A204.1 (cell line): ENCODE measurements at regions not wholly inside any gene's neighbourhood (a gene's known extent, or its start where the extent isn't known, plus 50 kb on each side); places are given as distances from the start of the nearest gene placed in this dataset.

ENCODE experiments used
- FAIRE-seq: peaks from 2 replicates; lab custom pipeline; 2012; peaks lifted over from hg19 to GRCh38; lab: Jason Lieb, UNC

DNA sequence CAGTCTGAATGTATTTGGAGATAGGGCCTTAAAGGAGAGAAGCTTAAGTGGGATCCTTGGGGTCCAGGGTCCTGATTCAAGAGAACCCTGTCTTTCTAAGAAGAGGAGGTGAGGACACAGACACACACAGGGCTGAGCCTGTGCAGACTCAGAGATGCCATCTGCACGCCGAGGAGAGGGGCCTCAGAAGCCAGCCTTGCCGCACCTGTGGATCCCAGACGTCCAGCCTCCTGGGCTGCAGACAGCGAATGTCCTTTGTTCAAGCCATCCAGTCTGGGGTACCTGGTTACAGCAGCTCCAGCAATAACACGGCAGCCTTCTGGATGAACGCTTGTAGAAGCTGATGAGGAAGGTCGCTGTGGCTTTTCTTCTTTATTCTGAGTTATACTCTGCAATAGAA, 1086.1 kb downstream of the BRD1 start:
- no peak for FAIRE-seq

DNA sequence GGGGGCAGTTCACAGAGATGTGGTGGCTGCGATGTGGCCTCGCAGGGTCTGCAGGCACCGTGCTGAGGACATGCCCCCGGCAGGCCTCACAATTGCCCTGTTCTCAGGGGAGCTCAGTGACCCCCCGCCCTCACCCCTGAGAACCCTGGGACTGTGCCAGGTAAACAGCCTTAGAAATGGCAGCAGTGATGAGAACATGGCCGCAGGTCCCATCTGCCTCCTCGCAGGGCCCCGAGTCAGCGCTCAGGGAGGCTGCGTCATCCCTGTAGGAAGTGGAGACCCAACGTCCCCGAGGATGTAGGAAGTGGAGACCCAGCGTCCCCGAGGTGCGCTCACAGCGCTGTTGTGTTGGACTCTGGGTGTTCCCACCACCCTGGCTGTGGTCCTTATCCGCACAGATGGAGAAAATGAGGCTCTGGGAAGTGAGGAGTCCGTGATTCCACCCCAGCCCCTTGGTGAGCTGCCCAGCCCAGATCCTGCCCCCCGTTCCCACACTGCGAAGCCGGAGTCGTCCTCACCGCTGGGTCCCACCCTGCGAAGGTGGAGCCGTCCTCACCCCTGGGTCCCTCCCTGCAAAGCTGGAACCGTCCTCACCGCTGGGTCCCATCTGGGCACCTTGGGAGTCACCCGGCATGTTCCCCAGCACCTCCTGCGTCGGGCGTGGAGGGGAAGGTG, 1086.8 kb downstream of the BRD1 start:
- FAIRE-seq = no peak

DNA sequence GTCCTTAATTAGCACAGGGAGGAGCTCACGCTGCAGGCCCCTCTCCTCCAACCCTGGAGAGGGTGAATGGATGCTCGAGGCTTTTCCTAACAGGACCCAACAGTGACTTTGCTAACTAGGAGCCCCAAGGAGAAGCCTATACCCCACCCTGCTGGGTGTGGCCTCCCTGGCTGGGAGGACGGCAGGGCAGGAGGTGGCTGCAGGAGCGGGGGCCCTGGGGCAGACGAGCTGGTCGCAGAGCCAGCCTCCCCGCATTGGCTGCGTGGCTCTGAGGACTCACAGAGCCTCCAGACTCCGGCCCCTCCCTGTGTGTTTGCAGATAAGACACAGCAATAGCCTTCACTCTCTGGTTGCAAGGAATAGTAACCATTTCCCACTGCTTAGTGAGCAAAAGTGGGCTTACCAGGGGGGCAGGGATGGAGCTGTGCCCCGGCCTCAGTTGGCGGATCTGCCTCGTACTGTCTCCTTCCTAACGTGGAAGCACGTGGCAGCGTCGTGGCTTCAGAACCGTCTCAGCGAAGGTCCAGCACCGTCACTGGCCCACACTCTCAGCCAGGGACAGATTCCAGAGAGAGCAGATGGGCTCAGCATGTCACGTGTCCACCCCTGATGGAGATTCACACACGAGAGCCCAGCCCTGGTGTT, 1087.5 kb downstream of the BRD1 start:
- no peak for FAIRE-seq

DNA sequence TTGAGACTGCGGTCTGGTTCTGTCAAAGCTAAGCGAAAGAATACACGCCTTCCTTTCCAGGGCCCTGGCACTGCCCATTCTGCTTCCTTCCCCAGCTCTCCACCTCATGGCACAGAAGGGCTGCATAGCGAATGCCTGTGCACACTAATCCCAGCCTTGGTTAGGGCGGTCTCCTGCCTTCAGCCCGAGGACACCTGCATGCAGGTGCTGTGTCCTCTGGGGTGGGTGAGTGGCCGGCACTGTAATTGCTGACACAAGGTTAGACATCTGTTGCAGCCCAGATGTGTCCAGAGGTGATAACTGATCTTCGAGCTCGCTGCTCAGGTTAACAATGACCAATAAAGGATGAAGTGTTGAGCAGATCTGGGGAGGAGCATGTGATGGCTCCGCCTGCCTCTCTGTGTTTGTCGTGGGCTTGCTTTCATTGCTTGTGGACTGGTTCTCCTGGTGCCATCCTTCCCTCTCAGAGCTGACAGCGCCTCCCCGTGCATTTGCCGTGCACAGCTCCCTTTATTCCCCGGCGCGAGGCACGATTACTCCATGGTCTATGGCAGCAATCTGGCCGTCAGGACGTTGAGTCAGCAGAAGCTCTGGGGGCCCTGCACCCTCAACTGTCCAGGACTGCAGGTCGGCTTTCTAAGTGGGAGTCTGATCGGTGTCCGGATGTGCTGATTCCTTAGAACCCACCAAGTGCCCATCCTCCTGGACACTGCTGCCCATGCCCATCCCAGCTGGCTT, 1088.2 kb downstream of the BRD1 start:
- no peak for FAIRE-seq

DNA sequence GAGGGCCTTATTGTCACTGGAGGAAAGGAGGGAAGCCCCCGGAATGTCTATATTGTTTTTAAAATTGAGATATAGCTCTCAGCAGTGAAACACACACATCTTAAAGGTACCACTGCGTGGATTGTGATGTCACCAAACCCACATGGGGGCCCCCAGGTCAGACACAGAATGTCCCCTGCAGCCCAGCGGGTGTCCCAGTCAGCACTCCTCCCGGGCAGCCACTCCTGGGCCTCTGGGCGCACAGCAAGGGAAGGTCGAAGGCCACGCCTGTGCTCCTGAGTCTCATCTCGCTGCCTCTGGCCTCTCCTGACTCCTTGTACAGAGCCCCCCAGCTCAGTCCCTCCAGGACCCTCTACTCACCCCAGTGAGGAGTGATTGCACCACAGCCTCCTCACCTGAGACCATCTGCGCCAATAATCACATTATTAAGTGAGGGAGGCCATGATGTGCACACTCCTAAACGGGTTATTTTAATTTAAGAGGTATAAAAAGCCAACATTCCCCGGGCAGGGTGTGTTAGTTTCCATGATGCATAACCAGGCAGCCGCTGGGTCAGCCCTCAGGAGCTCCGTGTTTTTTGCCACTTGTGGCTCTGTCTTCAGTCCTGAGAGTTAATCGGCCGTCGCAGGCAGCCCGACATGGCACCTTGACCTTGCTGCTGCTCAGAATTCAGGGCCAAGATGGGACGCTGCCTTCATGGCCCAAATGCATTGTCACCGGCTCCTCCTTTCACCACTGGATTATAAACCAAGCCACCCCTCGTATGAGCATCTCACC, 1089.3 kb downstream of the BRD1 start:
- no peak for FAIRE-seq

DNA sequence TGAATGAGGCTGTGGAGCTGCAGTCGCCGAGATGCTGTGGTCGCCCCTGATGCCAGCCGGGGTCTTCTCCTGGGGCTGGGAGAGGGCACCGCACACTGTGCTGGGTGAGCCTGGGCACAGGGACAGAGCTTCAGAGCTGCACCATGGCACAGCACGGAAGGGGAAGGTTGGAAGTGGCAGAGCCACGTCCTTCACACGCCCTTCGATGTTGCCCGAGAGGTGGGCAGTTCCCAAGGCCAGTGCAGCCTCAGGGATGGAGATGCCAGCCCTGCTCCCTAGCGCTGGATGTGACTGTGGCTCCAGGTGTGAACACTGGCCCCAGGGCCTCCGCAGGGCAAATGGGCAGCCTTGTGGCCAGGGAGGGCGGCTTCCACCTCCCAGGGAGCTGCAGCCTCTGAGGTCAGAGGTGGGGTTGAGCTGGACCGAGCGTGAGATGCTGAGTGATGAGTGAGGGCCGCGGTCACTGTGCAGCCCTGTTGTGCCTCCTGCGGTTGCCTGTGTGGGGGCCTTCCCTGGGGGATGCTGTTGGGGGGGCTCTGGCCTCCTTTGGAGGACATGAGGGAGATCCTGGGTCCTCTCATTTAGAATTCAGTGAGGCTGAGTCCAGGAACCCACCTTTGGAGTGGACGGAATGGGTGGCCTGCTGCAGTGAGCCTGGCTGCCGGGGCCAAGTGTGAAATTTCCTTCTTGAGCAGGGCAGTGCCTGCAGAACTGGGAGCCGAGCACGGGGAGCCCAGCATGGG, 1090.0 kb downstream of the BRD1 start:
- no peak for FAIRE-seq

DNA sequence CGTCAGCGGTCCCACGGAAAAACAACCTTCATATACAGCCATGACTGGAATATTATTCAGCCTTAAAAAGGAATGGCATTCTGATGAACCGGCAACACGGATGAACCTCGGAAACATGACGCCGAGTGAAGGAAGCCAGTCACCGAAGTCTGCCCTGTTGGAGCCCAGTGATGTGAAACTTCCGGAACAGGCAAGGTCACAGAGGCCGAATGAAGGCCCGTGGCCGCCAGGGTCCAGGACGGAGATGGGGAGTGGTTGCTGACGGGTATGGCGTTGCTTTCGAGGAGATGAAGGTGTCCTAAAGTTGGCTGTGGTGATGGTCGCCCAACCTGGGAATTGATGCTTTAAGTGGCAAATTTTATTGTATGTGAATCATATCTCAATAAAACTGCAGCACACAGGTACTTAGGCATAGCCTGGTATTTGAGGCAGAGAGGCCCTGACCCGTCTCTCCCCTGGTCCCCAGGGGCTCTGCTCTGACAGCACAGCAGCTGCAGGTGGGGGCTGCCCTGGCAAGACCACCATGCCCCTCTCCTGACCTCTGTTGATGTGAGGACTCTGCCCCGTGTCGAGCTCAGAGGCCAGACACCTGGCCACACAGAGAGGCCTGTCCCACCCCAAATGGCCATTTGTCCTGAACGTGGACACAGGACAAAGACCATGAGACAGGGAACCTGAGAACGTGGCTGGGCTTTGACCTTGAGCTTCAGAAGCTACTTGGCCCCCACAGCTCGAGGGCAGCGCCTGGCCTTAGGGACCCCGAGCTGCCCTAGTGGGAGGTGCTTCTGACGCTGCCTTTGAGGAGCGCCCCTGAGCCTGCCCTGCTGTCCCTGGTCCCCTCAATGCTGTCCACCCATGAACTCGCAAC, 1090.8 kb downstream of the BRD1 start:
- no peak for FAIRE-seq

DNA sequence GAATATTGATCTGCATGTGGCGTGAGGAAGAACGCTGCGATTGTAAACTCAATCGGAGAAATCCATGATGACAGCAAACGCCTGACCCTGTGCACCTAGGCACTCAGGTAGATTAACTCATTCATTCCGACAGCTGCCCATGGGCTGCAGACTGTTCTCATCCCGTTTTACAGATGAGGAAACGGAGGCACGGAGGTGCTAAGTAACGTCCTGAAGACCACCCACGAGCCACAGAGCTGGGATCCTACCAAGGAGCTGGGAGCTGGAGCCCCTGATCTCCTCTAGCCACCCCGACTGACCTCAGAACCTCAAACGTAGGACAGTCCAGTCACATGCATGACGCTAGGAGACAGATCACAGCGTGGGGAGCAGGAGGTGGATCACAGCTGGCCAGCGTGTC, 1092.7 kb downstream of the BRD1 start:
- no peak for FAIRE-seq

DNA sequence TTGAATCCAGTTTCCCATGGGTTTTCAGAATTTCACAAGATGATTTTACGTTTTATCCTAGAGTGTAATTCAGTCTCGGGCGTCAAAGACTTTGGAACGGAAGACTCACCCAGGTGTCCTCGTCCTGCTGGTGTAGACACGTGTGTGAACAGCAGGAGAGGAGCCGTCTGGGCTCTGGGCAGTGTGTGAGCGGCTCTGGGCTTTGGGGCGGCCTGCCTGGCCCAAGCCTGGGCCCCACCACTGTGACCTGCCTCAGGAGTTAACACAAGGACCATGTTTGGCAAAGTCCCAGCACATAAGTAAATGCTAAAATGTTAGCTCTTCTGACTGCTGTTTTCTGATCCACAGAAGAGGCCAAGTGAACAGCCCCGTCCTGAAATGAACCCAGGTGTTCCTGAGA, 1093.3 kb downstream of the BRD1 start:
- no peak for FAIRE-seq

DNA sequence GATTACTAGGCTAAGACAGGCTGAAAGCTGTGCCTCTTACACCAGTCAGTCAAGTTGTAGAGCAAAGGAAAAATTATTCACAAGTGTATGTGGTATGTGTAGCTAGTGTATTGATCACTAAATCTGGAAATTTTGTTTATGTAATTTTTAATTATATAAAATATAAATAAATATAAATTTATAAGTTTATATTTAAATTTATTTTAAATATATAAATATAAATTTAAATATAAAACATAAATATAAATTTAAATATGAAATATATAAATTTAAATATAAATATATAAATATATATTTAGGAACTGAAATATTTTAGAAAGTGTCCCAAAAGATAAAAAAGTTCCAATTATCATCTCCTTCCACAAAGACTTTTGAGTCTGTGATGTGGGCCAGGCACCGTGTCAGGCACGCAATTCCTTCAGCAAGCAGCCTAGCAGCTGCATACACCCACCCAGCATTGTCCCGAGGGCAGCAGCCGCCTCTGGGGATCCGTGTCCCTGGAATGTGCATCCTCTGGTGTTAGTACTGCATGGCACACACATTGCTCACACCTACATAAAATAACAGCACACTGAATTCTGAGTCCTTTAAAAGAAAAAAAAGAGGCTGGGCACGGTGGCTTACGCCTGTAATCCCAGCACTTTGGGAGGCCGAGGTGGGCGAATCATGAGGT, 1098.0 kb downstream of the BRD1 start:
- no peak for FAIRE-seq

DNA sequence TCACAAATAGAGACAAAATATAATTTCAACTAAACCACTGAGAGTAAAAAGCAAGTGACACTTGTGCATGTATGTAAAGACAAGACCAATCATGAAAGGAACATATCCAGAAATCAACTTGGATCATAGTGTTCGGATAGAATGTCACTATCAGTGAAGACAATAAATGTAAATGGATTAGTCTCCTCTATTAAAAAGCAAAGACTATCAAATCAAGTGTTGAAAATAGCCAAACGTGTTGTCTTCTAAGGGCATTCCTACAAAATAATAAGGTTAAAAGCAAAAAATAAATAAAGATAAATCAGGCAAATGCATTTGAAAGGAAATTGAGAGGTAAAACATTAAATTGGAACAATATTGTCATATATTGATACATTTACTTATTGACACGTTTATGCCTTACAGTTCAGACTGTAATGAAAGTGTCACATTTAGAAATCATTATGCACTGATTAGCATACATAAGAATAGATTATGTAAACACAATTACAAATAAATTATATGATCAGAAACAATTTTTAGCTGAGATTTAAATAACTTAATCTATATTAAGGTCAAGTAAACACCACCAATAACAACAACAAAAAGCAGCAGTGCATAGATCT, 1100.1 kb downstream of the BRD1 start:
- no peak for FAIRE-seq

DNA sequence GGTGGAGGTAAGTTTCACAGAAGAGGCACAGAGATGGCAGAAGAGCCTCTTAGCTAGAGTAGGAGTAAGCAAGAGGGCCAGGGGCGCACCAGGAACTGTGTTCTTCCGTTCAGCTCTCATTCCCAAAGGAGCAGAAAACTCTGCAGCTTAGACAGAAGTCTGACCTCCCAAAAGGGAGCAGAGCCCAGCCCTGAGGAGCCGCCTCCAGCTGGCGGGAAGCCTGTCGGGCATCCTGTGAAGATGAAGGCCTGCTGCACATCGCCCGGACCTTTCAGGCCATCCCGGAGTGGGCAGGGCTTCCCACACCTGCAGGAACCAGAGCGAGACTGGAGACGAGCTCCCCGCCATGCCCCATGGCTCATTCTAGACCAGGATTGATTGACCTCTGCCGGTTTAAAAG, 1102.8 kb downstream of the BRD1 start:
- FAIRE-seq = no peak

DNA sequence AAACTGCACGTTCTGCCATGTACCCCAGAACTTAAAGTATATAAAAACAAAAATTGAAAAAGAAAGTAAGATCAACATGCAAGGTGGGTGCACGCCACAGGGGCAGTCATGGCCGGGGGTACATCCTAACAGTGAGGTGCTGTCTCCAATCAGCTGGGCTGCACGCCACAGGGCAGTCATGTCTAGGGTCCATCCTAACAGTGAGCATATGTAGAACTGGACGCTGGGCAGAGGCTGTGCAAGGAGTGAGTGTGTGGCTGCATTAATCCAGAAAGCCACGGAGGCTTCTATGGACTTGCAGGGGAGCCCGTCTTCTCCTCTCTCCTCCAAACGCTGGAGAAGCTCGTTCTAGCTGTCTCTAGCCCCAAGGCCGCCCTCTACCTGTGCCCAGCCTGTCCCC, 1105.0 kb downstream of the BRD1 start:
- no peak for FAIRE-seq

DNA sequence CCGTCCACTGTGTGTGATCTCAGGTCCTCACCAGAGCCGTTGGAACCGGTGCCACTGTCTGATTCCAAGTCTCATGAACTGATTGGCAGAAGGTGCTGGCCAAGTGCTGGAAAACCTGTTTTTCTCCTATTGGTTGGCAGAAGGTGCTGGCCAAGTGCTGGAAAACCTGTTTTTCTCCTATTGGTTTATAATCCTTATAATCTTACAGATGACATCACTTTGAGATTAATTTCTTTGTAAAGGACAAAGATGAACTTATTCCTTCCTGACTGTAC, 1106.3 kb downstream of the BRD1 start:
- no peak for FAIRE-seq

DNA sequence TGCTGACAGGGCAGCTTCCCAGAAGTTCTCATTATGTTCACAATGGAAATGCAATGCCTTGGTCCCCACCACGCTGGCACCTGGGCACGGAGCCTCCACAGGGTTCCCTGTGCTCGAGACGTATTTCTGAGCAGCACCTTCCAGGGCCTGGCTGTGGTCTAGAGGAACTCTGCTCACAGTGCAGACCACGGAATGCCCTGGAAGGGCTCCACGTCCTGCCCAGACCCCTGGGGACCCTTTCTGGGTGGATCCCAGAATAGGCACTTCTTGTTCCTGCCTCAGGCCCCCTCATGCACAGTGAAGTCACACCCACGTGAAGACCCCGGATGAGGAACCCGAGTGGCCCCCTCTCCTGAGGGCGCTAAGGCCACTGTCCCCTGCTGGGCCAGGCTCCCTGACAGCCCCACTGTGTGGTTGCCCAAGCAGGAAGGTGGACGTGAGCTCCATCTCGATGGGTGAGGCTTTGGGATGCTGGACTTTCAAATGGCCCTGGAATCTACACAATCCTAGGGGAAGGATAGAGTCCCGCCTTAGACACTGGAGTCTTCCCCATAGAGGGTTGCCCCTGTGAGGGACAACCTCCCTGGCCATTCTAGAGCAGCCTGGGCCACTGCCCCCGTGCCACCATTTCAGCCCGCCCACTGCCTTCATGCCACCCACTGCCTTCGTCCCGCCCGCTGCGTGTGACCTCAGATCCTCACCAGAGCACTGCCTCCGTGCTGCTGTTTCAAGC, 1106.8 kb downstream of the BRD1 start:
- no peak for FAIRE-seq

DNA sequence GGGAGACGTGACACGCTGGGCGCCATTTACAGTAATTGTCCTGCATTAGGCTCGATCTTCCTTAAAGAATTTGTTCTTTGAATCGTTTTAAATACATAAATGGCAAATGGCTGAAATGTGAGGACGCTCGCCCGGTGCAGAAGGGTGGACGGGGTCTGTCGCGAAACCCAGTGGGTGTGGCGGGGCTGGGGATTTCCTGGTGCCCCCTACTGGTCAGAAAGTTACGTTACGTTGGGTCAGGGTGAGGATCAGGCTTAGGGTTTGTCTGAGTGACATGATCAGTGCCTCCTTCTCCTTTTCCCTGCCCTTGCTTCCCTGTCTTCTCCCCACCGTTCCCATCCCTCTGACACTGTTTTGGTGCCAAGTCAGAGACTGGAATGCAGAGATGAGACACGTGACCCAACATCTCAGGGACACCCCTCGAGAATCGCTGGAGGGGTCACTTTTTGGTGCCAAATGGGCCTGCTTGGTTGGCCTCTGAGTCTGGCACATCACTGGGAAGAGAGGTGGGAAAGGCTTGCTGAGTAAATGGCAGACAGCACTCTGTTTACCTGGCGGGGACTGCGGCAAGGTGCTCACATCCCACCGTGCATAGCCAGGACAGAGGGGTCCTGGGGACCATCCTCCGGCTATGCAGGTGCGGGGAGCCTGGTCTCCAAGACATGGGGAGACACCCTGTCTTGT, 1107.6 kb downstream of the BRD1 start:
- no peak for FAIRE-seq

DNA sequence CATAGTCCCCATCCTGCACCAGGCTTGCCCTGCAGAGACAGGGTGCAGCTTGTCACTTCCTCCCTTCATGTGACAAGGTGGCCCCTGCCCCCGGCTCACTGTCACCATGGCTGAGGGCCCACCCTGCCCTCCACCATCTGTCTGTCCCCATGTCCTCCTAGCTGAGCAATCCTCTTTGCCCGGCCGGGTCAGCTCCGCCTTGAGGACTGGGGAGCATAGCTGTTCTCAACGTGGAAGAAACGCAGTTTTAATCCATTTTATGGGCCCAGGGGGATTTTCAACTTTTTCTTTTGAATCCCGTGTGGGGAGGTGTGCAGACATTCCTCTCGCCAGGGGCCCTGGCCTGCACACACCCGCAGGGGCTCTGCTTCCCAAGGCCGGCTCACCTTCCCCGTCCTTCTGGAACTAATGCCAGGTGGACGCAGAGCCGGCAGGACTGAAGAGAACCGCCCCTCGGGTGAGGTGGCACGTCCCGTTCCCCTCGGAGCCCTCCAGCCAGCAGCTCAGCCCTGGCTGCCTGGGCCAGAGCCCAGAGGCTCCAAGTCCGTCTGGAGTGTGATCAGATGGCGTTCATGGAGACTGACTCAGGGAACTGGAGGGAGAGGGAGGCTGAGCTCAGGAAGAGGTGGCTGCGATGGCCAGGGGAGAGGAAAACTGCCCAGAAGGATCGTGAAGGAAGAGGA, 1108.7 kb downstream of the BRD1 start:
- FAIRE-seq = no peak
